HT1080 (cell line): ENCODE measurements at regions not wholly inside any gene's neighbourhood (a gene's known extent, or its start where the extent isn't known, plus 50 kb on each side); places are given as distances from the start of the nearest gene placed in this dataset.
"Not testable (repeated sequence)": the region's sequence is repeated elsewhere in the genome, so short reads cannot be mapped to it uniquely, and the experiment has no call there.

Source experiments
- DNase-seq: peaks from one replicate; pipeline ENCODE4 v3.0.0-alpha.2; 2015; ENCODE audit warnings: low read depth

DNA sequence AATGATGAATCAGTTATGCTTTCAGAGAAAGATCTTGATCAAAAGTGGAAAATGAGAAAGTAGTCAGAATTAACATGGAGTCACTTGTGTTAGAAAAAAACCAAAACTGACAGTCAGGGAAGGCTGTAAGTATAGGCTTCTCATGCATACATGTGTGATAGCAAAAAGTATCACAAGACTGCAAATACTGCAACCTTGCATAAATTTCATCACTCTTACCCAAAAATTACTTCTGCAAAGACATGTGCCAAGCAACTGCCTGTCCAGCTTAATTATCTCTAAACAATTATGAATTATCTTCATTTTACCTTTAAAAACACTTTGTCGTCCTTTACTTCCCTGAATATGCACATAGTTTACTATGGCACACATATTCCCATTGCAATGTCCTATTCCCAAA is 2466.4 kb upstream of the PCDH20 start:
- no peak for DNase-seq

DNA sequence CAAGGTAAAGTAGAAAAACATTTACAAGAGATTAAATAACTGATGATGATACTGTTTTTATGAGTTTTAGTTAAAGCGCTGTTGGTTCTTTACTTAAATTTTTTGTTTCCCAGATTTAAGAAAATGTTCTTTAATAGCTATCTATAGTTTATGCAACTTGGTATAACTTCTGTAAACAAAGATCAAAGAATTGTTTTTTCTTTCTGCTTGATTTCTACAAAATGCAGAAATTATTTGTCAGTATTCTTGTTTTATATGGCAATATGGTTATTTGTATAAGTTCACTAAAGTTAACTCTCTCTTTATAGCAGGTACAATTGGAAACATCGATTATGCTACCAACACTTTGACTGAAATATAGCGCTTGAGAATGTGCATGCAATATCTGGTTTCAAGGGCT is 2465.1 kb upstream of the PCDH20 start:
- no peak for DNase-seq

DNA sequence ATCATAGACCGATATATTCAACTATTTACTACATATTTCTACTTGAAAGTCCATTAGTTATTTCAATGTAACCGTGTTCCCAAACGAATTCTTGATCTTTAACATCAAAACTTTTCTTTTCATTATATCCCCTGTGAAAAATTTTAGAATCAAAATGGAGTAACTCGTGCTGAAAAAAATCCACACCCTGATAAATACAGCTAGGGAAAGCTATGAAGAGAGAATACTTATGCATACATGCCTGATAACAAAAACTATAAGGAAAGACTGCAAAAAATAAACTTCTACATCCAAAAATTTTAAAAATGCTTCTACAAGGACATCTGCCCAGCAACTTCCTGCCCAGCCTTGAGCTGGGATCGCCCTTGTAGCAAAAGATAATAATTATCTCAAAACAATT is 2458.3 kb upstream of the PCDH20 start:
- DNase-seq: no peak

DNA sequence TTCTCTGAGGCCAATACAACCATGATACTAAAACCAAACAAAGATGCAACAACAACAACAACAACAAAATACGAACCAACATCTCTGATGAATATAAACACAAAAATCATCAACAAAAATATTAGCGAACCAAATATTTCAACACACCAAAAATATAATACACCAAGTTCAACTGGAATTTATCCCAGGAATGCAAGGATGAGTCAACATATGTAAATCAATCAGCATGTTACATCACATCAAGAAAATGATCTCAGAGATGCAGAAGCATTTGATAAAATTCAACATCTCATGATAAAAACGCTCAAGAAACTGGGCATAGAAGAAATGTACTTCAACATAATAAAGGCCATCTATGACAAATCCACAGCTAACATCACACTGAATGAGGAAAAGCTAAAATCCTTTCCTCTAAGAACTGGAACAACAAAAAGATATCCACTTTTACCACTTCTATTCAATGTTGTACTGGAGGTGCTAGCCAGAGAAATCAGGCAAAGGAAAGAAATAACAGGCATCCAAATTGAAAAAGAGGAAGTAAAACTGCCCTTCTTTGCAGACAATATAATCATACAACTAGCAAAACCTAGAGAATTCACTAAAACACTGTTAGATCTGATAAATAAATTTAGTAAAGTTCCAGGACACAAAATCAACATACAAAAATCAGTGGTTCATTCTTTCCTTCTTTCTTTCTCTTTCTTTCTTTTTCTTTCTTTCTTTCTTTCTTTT is 2448.7 kb upstream of the PCDH20 start:
- no peak for DNase-seq

DNA sequence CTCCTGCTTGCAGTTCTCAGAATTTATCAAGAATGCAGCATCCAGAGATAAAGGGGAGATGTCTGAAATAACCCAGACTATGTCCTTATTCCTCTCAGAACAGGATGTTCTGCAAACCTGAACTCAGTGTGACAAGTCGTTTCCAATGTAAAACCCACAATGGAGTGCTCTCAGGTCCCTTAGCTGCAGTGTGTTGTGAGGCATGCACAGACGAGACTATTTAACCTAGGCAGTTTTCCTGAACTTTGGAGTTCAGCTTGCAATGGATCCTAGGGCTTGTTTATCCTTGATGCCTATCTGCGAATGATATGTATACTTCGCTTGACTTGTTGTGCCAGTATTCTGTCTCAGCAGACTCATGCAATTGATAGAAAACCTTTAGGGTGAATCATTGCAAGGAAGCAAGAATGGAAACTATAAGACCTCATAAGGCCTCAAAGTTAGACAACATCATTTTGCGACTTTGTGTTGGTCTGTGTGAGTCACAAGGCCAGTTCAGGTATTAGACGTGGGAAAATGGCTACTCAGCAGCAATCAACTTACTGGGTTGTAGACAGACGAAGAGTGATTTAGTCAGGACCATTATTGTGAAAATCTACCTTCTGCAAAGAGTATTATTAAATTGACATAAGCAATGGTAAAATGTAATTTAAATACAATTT is 2439.9 kb upstream of the PCDH20 start:
- no peak for DNase-seq

DNA sequence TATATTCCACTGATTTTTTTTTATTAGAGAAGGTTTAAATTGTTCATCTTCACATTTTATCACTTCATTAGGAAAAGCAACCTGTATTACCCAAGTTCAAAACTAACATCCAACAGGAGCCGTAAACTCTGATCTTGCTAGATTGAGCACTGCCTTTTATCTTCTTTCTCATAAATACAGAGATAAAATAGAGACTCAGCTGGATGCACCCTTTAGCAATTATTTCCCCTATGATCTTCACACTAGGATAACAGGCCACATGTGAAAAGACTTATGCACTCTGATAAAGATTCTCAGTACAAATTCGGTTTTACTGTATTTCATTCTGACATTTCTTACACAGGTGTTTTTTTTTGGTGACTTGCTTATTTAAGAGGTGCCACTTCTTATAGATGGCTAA is 2438.2 kb upstream of the PCDH20 start:
- DNase-seq: no peak

DNA sequence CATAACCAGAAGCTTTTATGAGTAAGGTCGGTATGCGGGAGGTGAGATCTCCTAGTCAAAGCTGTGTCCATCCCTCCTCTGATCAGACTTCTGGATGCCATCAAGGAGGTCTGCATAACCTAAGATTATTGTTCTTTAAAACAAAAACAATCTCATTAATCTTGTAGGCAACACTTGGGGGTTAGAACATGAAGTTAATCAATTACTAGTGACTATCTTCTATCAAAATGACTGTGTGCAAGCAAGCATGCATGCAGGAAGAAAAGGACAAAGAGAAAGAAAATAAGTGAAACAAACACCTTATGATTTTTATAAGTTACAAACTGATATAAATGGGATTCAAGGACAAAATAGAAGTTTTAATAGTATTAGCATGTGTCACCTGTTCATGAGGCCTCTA is 2435.9 kb upstream of the PCDH20 start:
- DNase-seq: no peak

DNA sequence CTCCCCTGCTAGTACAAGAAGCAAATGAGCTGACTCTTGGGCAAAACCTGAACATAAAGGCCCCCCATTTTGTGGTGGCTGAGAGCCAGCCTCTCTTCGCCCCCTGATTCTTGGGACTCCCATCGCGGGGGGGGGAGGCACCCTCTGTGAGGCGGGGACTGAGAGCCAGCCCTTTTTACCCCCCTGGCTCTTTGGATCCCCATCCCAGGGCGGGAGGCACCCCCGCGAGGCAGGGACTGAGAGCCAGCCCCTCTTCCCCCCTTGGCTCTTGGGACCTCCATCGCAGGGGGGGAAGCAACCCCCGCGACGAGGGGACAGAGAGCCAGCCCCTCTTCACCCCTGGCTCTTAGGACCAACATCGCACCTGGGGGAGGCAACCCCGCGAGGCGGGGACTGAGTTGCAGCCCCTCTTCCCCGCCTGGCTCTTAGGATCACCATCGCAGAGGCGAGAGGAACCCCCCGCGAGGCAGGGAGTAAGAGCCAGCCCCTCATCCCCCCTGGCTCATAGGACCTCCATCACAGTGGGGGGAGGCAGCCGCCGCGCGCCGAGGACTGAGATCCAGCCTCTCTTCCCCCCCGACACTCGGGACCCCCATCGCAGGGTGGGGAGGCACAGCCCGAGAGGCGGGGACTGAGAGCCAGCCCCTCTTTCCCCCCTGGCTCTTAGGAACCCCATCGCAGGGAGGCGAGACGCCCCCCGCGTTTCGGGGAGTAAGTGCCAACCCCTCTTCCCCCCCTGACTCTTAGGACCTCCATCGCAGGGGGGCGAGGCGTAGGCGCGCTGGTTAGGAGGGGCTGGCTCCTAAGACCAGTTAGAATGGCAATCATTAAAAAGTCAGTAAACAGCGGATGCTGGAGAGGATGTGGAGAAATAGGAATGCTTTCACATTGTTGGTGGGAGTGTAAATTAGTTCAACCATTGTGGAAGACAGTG is 2428.4 kb upstream of the PCDH20 start:
- DNase-seq: no peak

DNA sequence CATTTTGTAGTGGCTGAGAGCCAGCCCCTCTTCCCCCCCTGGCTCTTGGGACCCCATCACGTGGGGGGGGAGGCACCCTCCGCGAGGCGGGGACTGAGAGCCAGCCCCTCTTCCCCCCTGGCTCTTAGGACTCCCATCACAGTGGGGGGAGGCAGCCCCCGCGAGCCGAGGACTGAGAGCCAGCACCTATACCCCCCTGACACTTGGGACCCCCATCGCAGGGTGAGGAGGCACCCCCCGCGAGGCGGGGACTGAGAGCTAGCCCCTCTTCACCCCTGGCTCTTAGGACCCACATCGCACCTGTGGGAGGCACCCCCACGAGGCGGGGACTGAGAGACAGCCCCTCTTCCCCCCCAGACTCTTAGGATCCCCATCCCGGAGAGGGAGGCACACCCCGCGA is 2426.5 kb upstream of the PCDH20 start:
- DNase-seq: no peak

DNA sequence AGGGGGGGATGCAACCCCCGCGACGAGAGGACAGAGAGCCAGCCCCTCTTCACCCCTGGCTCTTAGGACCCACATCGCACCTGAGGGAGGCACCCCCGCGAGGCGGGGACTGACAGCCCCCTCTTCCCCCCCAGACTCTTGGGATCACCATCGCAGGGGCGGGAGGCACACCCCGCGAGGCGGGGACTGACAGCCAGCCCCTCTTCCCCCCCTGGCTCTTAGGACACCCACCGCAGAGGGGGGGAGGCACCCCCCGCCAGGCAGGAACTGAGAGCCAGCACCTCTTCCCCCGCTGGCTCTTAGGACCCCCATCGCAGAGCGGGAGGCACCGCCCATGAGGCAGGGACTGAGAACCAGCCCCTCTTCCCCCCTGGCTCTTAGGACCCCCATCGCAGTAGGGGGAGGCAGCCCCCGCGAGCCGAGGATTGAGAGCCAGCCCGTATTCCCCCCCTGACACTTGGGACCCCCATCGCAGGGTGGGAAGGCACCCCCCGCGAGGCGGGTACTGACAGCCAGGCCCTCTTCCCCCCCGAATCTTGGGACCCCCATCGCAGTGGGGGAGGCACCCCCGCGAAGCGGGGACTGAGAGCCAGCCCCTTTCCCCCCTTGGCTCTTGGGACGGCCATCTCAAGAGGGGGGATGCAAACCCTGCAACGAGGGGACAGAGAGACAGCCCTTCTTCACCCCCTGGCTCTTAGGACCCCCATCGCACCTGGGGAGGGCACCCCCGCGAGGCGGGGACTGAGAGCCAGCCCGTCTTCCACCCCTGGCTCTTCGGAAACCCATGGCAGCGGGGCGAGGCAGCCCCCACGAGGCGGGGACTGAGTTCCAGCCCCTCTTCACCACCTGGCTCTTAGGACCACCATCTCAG is 2425.1 kb upstream of the PCDH20 start:
- no peak for DNase-seq

DNA sequence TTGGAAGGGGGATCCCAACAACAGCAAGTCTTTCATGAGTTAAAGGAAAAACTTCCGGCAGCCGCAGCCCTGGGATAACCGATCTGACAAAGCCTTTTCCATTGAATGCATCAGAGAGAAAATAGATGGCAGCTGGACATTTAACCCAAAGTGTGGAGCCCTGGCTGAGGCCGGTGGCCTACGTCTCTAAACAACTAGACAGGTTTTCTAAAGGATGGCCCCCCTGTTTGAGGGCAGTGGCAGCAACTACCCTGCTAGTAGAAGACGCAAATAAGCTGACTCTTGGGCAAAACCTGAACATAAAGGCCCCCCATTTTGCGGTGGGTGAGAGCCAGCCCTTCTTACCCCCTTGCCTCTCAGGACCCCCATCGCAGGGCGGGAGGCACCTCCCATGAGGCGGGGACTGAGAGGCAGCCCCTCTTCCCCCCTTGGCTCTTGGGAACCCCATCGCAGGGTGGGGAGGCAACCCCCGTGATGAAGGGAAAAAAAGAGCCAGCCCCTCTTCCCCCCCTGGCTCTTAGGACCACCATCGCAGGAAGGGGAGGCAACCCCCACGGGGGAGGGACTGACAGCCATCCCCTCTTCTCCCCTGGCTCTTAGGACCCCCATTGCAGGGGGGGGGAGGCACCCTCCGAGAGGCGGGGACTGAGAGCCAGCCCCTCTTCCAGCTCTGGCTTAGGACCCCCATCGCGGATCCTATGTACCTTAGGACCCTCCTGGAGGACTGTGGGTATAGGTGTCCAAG is 2422.9 kb upstream of the PCDH20 start:
- DNase-seq: no peak

DNA sequence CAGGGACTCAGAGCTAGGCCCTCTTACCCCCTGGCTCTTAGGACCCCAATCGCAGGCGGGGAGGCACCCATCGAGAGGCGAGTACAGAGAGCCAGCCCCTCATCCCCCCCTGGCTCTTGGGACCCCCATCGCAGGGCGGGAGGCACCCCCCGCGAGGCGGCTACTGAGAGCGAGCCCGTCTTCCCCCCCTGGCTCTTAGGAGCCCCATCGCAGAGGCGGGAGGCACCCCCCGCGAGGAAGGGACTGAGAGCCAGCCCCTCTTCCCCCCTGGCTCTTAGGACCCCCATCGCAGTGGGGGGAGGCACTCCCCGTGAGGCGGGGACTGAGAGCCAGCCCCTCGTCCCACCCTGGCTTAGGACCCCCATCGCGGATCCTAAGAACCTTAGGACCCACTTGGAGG is 2422.1 kb upstream of the PCDH20 start:
- DNase-seq: not testable (repeated sequence)

DNA sequence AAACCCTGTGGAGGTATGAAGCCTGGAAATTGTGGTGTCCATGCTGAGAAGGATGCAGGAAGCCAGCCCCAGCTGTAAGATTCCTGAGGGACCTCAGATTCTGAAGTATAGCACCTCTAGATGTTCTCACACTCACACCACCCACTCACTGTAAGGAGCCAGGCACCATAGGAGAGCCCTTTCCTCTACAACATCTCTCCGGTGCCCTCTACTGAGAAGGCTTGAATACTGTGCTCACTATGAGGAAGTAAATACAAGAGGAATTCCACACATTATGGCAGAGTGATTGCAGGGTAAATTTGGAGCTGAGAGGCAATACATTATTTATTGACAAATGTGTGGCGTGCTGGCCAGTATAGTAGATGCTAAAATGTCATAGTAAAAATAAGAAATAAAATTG is 2414.0 kb upstream of the PCDH20 start:
- not testable (repeated sequence) for DNase-seq

DNA sequence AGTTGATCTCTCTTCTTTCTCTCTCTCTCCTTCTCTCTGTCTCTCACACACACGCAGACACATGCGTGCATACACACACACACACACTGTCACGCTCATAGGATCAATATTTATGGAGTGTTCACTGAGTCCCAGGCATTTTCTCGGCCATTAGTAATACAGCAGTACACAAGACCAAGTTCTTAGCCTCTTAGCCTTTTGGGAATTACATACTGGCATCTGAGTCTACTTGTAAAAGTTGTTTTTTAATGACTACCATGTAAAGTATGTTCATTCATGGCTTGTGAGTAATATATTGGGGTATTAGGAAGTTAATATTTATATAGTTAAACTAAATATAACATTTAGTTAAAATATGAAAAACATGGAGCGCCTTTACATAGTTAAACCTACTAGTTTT is 2406.1 kb upstream of the PCDH20 start:
- not testable (repeated sequence) for DNase-seq

DNA sequence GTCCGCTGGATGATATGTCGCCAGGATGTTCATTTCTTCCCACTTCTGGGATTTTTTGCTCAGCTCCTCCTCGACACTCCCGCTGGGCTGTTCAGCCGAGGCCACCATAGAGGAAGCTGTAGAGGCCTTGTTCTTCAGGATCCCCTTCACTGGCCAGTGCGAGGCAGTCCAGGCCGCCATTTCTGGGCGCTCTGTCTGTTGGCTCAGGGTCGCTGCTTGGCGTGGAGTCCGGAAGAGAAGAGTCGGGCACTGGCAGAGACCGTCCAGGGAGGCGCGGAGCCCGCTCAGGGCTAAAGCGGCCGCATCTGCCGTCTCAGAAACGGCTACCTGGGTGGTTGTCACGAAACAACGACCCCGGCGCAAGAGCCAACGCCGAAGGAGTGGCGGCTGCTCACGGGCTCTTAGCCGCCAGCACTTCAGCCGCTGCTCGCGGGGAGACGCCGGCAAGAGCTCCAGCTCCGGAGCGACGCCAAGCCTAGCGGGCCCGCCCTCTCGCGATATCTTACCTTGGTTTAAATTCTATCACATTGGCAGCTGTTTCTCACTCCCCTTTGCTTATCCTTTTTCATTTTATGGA is 2395.9 kb upstream of the PCDH20 start:
- not testable (repeated sequence) for DNase-seq

DNA sequence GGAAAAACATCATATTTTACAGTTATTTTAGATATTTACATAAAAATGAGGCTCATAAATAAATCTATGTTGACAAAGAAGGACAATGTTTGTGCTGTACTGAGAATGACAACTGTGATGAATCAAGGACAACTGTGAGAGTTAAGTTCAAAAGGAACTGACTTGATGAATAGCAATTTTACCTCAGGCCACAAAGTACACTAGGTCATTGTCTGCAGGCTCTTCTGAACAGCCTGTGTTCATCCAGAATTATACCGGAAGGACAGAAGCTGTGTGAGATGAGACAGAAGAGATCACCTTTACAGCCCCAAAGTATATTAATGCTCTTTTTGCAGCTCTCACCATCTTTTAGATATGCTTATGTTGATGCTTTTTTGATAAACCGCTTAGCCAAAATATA is 2375.5 kb upstream of the PCDH20 start:
- DNase-seq: not testable (repeated sequence)

DNA sequence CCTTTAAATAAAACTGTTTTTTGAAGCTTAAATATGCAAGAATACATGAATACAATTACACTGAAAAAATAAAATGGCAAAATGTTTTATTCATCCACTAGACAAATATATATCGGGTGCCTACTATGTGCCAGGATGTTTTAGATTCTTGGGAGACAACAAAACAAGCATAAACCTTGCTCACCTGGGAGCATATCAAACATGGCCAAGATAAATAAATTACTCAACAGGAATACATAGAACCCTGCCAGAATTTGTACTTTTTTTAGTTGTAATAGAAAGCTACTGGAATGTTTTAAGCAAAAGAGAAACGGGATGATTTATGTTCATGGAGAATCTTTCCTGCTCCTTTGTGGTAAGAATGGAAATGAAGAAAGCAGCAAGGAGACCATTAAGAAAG is 2358.5 kb upstream of the PCDH20 start:
- DNase-seq: no peak

DNA sequence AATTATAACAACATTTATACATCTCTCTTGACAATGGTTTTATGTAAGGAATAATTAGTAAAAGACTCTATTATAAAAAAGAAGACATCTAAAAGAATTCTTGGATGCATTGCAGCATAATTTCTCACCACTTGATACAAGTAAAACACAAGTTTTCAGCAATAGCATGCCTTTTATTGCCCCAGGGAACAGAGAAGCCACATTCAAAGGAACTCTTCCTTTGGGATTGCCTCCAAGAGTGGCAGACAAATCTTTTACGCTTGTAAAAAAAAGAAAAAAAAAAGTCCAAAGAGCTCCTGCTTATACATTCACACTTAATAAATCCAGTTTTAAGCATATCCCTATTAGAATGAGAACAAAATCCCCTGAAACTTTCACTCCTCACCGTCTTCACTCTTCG is 2357.8 kb upstream of the PCDH20 start:
- no peak for DNase-seq

DNA sequence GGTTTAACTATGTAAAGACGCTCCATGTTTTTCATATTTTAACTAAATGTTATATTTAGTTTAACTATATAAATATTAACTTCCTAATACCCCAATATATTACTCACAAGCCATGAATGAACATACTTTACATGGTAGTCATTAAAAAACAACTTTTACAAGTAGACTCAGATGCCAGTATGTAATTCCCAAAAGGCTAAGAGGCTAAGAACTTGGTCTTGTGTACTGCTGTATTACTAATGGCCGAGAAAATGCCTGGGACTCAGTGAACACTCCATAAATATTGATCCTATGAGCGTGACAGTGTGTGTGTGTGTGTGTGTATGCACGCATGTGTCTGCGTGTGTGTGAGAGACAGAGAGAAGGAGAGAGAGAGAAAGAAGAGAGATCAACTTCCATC is 2342.0 kb upstream of the PCDH20 start:
- not testable (repeated sequence) for DNase-seq

DNA sequence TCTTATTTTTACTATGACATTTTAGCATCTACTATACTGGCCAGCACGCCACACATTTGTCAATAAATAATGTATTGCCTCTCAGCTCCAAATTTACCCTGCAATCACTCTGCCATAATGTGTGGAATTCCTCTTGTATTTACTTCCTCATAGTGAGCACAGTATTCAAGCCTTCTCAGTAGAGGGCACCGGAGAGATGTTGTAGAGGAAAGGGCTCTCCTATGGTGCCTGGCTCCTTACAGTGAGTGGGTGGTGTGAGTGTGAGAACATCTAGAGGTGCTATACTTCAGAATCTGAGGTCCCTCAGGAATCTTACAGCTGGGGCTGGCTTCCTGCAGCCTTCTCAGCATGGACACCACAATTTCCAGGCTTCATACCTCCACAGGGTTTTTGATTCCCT is 2334.2 kb upstream of the PCDH20 start:
- not testable (repeated sequence) for DNase-seq
